ENCODE measurements at regions not wholly inside any gene's neighbourhood (a gene's known extent, or its start where the extent isn't known, plus 50 kb on each side); places are given as distances from the start of the nearest gene placed in this dataset.

DNA sequence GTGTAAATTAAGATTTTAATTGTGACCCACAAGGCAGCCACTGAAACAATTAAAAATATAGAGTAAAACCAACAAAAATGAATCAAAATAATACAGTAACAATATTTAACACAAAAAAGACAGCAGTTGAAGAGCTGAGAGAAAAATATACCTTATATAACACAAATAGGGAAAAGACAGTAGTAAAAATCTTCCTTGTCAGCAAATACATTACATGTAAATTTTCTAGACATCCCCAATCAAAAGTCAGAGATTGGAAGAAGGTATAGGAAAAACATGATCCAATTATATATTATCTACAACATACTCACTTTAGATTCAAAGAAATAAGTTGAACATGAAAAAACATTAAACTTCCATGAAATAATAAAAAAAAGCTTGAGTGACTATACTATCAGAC, 330.8 kb downstream of the UBE2NL start:
- no peak for TF ChIP-seq GLIS3 (CRISPR knock-in tag; IDR thresholded peaks at IDR 0.05)
- TF ChIP-seq, protein P1, sequence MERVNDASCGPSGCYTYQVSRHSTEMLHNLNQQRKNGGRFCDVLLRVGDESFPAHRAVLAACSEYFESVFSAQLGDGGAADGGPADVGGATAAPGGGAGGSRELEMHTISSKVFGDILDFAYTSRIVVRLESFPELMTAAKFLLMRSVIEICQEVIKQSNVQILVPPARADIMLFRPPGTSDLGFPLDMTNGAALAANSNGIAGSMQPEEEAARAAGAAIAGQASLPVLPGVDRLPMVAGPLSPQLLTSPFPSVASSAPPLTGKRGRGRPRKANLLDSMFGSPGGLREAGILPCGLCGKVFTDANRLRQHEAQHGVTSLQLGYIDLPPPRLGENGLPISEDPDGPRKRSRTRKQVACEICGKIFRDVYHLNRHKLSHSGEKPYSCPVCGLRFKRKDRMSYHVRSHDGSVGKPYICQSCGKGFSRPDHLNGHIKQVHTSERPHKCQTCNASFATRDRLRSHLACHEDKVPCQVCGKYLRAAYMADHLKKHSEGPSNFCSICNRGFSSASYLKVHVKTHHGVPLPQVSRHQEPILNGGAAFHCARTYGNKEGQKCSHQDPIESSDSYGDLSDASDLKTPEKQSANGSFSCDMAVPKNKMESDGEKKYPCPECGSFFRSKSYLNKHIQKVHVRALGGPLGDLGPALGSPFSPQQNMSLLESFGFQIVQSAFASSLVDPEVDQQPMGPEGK (CRISPR knock-in tag; IDR thresholded peaks at IDR 0.05; ENCODE audit: borderline replicate concordance), result no peak
- TF ChIP-seq, protein P2, sequence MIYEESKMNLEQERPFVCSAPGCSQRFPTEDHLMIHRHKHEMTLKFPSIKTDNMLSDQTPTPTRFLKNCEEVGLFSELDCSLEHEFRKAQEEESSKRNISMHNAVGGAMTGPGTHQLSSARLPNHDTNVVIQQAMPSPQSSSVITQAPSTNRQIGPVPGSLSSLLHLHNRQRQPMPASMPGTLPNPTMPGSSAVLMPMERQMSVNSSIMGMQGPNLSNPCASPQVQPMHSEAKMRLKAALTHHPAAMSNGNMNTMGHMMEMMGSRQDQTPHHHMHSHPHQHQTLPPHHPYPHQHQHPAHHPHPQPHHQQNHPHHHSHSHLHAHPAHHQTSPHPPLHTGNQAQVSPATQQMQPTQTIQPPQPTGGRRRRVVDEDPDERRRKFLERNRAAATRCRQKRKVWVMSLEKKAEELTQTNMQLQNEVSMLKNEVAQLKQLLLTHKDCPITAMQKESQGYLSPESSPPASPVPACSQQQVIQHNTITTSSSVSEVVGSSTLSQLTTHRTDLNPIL (CRISPR knock-in tag; IDR thresholded peaks at IDR 0.05; ENCODE audit: low read depth), result no peak
- TF ChIP-seq CSDC2 (CRISPR knock-in tag; IDR thresholded peaks at IDR 0.05), result no peak
- no peak for TF ChIP-seq ZFP3 (CRISPR knock-in tag; IDR thresholded peaks at IDR 0.05)
- no peak for TF ChIP-seq TCF4 (CRISPR knock-in tag; IDR thresholded peaks at IDR 0.05; ENCODE audit: borderline replicate concordance)
- no peak for TF ChIP-seq OSR1 (CRISPR knock-in tag; IDR thresholded peaks at IDR 0.05)
- no peak for TF ChIP-seq ZC3H10 (CRISPR knock-in tag; IDR thresholded peaks at IDR 0.05)
- no peak for TF ChIP-seq RARB (CRISPR knock-in tag; IDR thresholded peaks at IDR 0.05)
- no peak for TF ChIP-seq ISL1 (CRISPR knock-in tag; IDR thresholded peaks at IDR 0.05)
- no peak for TF ChIP-seq ARNTL (CRISPR knock-in tag; IDR thresholded peaks at IDR 0.05; ENCODE audit: borderline replicate concordance, low read depth)
- TF ChIP-seq ZNF70 (CRISPR knock-in tag; IDR thresholded peaks at IDR 0.05), result no peak
- TF ChIP-seq ZNF565 (CRISPR knock-in tag; conservative IDR thresholded peaks at IDR 0.05; ENCODE audit: low read depth), result no peak
